Omental fat pad (tissue), 3 donors: ENCODE measurements at regions not wholly inside any gene's neighbourhood (a gene's known extent, or its start where the extent isn't known, plus 50 kb on each side); places are given as distances from the start of the nearest gene placed in this dataset.
A peak's percentile ranks its signal among the peaks of the same experiment; 100 is the strongest.

Experiments used
- ATAC-seq: fragments of 150-250 bp; one replicate; pipeline ENCODE4 v1.9.1; 2016; ENCODE audit warnings: mild to moderate bottlenecking, moderate library complexity; ENCODE audit not compliant: low FRiP score
- DNase-seq: peaks from one replicate; pipeline ENCODE4 v3.0.0-alpha.2; 2019; ENCODE audit warnings: low spot score
- TF ChIP-seq, protein P1 (sequence below), 3 donors: fragments of 450-650 bp; IDR thresholded peaks; one replicate each; pipeline ENCODE4 v1.5.1; 2016 to 2017; ENCODE audit warnings: antibody characterized with exemption in 3 of 3, mild to moderate bottlenecking in 3 of 3, moderate library complexity in 2 of 3

DNA sequence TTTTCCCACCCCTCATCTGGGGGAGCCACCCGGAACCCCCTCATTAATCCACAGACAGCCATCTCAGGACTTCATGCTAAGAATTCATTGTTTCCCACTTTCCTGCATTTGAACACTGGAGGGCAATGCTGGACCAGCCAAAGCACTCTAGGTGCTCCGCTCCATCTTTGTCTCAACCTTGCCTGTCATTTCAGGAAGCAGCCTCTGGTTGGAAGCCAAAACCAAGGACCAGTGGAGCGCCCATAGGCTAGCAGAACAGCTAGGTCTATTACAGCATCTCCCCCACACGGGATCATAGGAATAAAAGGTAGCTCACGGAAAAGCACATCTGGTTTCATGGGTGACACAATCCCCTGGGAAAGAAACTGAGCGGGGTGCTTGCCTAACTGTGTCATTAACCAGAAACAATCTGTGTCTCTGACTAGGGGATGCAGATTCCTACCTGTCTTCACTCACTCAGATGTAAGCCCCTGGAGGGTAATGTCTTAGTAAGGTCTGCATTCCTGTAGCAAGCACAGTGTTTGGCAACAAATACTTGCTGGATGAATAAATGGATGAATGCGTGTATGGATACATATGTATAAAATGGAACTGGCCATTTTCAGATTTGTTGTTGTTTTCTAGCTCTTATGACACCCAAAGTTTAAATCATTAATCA lies 197.0 kb downstream of the DAD1 start:
- ATAC-seq (peak; percentile 72), DNase-seq (no peak)
- TF ChIP-seq, protein P1, sequence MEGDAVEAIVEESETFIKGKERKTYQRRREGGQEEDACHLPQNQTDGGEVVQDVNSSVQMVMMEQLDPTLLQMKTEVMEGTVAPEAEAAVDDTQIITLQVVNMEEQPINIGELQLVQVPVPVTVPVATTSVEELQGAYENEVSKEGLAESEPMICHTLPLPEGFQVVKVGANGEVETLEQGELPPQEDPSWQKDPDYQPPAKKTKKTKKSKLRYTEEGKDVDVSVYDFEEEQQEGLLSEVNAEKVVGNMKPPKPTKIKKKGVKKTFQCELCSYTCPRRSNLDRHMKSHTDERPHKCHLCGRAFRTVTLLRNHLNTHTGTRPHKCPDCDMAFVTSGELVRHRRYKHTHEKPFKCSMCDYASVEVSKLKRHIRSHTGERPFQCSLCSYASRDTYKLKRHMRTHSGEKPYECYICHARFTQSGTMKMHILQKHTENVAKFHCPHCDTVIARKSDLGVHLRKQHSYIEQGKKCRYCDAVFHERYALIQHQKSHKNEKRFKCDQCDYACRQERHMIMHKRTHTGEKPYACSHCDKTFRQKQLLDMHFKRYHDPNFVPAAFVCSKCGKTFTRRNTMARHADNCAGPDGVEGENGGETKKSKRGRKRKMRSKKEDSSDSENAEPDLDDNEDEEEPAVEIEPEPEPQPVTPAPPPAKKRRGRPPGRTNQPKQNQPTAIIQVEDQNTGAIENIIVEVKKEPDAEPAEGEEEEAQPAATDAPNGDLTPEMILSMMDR (IDR thresholded peaks at IDR 0.05): peak in 1 of 3 donors; percentile 27

DNA sequence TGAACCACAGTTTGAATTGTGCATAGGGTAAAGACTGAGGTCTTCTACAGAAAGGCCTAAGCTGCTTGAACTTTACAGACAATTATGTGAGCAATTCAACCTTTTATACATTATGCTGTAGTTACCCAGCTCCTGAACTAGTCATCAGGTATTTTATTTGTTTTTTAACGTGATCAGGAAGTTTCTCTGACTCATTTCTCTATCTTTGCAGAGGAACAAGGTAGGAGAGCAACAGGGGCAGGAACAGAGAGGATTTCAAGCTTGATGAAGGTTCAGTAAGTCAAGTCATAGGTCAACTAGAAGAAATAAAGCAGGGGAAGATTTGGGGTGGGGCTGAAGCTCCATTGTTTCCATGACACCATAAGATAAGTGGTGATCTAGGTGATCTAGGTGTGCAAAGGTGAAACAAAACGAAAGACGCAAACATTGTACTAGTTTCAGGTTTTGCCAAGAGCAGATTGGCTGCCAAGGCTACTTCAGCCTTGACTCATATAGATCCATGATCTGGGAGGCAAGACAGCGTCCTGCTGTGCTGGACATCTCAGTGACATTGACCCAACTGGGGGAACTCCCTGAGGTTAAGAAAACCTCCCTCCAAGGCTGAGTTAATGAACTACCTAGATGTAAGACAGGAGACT lies 198.1 kb downstream of the DAD1 start:
- TF ChIP-seq, protein P1 (IDR thresholded peaks at IDR 0.05): no peak
- ATAC-seq: no peak
- no peak for DNase-seq

DNA sequence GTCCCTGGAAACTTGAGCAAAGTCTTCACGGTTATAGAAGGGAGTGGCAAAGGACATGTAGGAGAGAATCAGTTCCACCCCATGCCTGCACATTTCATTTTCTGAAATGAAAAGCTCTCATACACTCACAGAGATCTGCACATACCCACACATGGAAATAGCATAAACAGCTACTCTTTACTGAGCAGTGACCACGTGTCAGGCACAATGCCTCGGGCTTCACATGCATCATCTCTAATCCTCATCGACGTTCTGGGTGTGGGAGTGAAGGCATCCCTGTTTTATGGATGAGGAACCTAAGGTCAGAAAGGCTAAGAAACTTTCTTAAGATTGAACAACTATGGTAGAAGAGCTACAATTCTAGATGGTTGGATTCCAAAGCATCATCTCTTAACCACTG lies 198.8 kb downstream of the DAD1 start:
- DNase-seq (no peak), ATAC-seq (no peak)
- TF ChIP-seq, protein P1 (IDR thresholded peaks at IDR 0.05): no peak

DNA sequence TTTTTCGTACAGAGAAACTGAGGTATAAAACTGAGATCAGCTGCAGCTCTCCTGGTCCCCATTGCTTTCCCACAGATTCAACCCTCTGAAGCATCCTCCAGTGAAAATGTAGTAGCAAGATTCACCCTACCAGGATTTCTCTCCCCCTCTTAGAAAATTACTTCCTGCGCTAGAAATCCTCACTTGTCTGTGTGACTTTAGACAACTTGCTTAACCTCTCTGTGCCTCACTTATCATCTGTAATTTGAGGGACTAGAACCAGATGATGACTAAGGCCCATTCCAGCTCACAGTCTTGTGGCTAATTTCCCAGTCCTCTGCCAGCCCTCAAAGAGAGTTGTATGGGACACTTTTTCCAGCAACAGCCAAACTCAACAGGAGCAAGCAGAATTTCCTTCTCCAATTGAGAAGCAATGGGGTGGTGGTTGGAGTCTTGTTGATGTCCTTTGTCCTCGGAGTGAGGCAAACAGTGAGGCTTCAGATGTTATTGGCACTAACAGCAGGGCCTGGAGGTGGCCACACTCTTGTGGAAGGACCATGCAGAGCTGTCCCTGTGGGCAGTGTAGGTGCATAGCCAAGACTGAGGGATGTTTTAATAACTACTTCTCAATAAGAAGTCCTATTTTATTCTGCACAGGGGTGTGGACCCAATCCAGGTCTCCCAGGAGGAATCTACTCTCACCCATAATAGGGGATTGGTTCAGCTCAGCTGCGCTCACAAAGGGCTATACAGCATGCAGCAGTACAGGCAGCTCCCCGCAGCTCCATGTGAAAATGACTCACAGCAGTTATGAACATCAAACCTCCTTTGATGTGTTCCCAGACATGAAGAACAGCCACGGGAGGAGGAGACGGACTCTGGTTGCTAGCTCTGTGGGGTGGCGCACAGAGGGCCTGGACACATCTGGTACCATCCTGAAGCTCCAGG lies 200.1 kb downstream of the DAD1 start:
- DNase-seq (no peak), ATAC-seq (no peak)
- TF ChIP-seq, protein P1 (IDR thresholded peaks at IDR 0.05): no peak

DNA sequence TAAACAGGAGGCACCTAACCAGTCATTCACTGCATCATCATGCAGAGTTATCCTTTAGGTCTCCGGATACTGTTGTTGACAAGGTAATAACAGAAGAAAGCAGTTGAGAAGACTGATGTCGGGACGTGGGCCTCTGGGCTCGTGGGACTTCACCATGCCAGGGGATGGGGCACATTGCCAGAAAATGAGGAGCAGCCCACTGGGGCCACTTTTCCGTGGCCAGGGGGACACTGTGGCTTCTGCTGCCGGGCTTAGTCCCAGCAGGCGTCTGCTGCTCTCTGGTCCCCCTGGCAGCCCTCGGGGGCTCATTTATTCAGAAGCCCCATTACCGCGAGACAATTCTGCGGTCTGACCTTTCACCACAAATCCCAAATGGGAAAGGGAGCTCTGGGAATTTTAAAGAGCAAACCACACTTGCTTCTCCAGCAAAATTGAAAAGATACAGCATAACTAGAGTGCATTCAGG lies 201.2 kb downstream of the DAD1 start:
- ATAC-seq (no peak), DNase-seq (no peak)
- TF ChIP-seq, protein P1 (IDR thresholded peaks at IDR 0.05): no peak

DNA sequence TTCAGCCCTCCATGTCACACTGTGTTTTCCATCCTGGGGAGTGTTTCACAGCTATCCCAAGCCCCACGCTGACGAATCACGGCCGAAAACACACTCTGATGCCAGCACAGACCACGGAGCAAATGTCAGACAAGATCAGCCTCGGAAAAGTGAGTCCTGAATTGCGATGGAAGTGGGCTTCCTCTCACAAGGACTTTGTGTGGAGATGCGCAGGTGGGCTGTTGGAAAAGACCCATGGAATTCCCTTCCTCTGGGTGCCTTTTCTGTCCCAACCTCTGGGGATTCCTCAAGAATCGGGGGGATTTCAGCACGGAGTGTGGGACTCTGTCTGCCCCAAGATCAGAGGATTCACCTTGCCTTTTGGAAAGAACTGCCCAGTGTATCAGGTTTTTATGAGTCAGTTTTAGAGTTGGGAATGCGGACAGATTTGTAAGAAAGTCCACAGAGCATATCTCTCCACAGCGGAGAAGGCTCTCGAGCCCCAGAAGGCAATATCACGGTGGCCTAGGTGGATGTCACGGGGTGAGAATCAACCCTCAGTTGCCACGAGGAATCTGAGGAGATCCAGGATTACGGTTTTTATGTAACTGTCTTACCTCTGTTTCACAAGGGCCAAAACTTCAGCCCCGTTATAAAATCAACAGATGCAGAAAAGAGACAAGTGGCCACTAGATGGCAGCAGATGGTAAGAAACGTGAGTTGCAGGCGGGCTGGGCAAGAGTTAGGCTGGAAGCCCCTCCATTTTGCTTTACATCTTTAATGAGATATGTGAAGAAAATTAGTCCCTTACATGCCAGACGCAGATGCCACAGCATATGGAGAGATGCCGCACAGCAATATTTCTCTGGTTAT lies 201.9 kb downstream of the DAD1 start:
- TF ChIP-seq, protein P1 (IDR thresholded peaks at IDR 0.05): peak in 1 of 3 donors; percentile 60
- ATAC-seq (peak; percentile 49), DNase-seq (peak; percentile 55)
